SK-N-SH treated with all-trans-retinoic acid at 6 μM for 48 hours (cell line): ENCODE measurements at regions not wholly inside any gene's neighbourhood (a gene's known extent, or its start where the extent isn't known, plus 50 kb on each side); places are given as distances from the start of the nearest gene placed in this dataset.

Source experiments
- ATAC-seq: fragments of 200-7000 bp; cut with Tn5 transposase; 3 replicates; pipeline ENCODE4 v1.9.1; 2020; ENCODE audit warnings: mild to moderate bottlenecking, moderate library complexity
- ARNTL ChIP-seq: fragments of 450-650 bp; formaldehyde crosslinking; IDR thresholded peaks from 2 replicates; pipeline ENCODE4 v1.5.0; 2020; ENCODE audit warnings: low read depth, mild to moderate bottlenecking, moderate library complexity, borderline replicate concordance
- BACH2 ChIP-seq: fragments of 250-450 bp; sonication (Bioruptor Pico); IDR thresholded peaks from 2 replicates; pipeline ENCODE4 v1.9.0; 2021; ENCODE audit warnings: mild to moderate bottlenecking, borderline replicate concordance
- CSDC2 ChIP-seq: fragments of 250-450 bp; sonication (Bioruptor Pico); IDR thresholded peaks from 2 replicates; pipeline ENCODE4 v1.5.0; 2020; ENCODE audit warnings: mild to moderate bottlenecking, moderate library complexity
- ESRRG ChIP-seq: fragments of 250-450 bp; sonication (Bioruptor Pico); IDR thresholded peaks from 2 replicates; pipeline ENCODE4 v1.6.1; 2021; ENCODE audit warnings: mild to moderate bottlenecking
- GLIS3 ChIP-seq: fragments of 250-450 bp; sonication (Bioruptor Pico); IDR thresholded peaks from 2 replicates; pipeline ENCODE4 v1.5.0; 2020; ENCODE audit warnings: mild to moderate bottlenecking, moderate library complexity
- ISL1 ChIP-seq: fragments of 250-450 bp; sonication (Bioruptor Pico); IDR thresholded peaks from 2 replicates; pipeline ENCODE4 v2.1.2; 2022; ENCODE audit warnings: mild to moderate bottlenecking, moderate library complexity
- OSR1 ChIP-seq: fragments of 250-450 bp; sonication (Bioruptor Pico); IDR thresholded peaks from 2 replicates; pipeline ENCODE4 v1.8.0; 2022; ENCODE audit warnings: moderate library complexity, mild to moderate bottlenecking, inconsistent platforms
- PPARA ChIP-seq: fragments of 250-450 bp; sonication (Bioruptor Pico); IDR thresholded peaks from 2 replicates; pipeline ENCODE4 v1.5.0; 2020; ENCODE audit warnings: mild to moderate bottlenecking, borderline replicate concordance
- RARB ChIP-seq: fragments of 250-450 bp; sonication (Bioruptor Pico); IDR thresholded peaks from 2 replicates; pipeline ENCODE4 v1.8.0; 2021; ENCODE audit warnings: mild to moderate bottlenecking, moderate library complexity
- SNAI2 ChIP-seq: fragments of 250-450 bp; sonication (Bioruptor Pico); IDR thresholded peaks from 2 replicates; pipeline ENCODE4 v1.5.0; 2020; ENCODE audit warnings: mild to moderate bottlenecking, moderate library complexity
- TCF4 ChIP-seq: fragments of 250-450 bp; sonication (Bioruptor Pico); IDR thresholded peaks from 2 replicates; pipeline ENCODE4 v1.8.0; 2021; ENCODE audit warnings: mild to moderate bottlenecking, moderate library complexity, borderline replicate concordance
- TOX ChIP-seq: fragments of 250-450 bp; sonication (Bioruptor Pico); IDR thresholded peaks from 2 replicates; pipeline ENCODE4 v1.8.0; 2021; ENCODE audit warnings: mild to moderate bottlenecking, moderate library complexity, borderline replicate concordance
- ZFP3 ChIP-seq: fragments of 250-450 bp; sonication (Bioruptor Pico); IDR thresholded peaks from 2 replicates; pipeline ENCODE4 v1.5.0; 2020; ENCODE audit warnings: mild to moderate bottlenecking, moderate library complexity
- ZFP30 ChIP-seq: fragments of 450-650 bp; formaldehyde crosslinking; IDR thresholded peaks from 2 replicates; pipeline ENCODE4 v1.5.0; 2022; ENCODE audit warnings: mild to moderate bottlenecking, moderate library complexity
- ZNF565 ChIP-seq: fragments of 450-650 bp; formaldehyde crosslinking; conservative IDR thresholded peaks from 2 replicates; pipeline ENCODE4 v1.5.0; 2020; ENCODE audit warnings: low read depth, mild to moderate bottlenecking, moderate library complexity
- ZNF8 ChIP-seq: fragments of 450-650 bp; formaldehyde crosslinking; IDR thresholded peaks from 2 replicates; pipeline ENCODE4 v1.5.0; 2020; ENCODE audit warnings: mild to moderate bottlenecking, moderate library complexity
- TF ChIP-seq, protein P1 (sequence below): fragments of 250-450 bp; sonication (Bioruptor Pico); IDR thresholded peaks from 2 replicates; pipeline ENCODE4 v1.8.0; 2021; ENCODE audit warnings: low read depth, mild to moderate bottlenecking, moderate library complexity, borderline replicate concordance
- TF ChIP-seq, protein P2 (sequence below): fragments of 250-450 bp; sonication (Bioruptor Pico); IDR thresholded peaks from 2 replicates; pipeline ENCODE4 v1.5.1; 2021; ENCODE audit warnings: mild to moderate bottlenecking, moderate library complexity
- TF ChIP-seq, protein P3 (sequence below): fragments of 250-450 bp; sonication (Bioruptor Pico); IDR thresholded peaks from 2 replicates; pipeline ENCODE4 v1.5.1; 2020; ENCODE audit warnings: low read depth, mild to moderate bottlenecking, moderate library complexity
- TF ChIP-seq, protein P4 (sequence below): fragments of 250-450 bp; sonication (Bioruptor Pico); IDR thresholded peaks from 2 replicates; pipeline ENCODE4 v1.5.0; 2020; ENCODE audit warnings: mild to moderate bottlenecking, moderate library complexity
- TF ChIP-seq, protein P5 (sequence below): fragments of 250-450 bp; sonication (Bioruptor Pico); IDR thresholded peaks from 2 replicates; pipeline ENCODE4 v1.8.0; 2020; ENCODE audit warnings: mild to moderate bottlenecking, moderate library complexity, borderline replicate concordance

DNA sequence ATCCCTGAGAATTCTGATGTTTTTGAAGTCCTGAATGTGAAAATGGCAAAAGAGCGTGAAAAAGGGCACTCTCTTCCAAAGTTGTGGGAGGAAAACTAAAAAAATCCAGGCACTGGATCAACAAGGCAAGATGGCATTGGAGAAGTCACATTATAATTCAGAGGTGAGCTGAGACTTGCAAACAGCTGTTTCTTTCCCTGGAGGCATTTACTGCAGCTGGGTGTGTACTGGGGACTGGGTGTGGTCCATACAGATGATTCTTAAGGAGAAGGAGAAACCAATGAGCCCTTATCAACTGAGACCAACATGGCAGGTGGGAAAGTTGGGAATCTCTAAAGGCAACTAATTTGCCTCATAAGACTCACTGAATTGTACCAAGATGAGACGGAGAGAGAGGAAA lies 313.9 kb downstream of the TRIB2 start:
- ATAC-seq, result no peak
- TF ChIP-seq, protein P1, sequence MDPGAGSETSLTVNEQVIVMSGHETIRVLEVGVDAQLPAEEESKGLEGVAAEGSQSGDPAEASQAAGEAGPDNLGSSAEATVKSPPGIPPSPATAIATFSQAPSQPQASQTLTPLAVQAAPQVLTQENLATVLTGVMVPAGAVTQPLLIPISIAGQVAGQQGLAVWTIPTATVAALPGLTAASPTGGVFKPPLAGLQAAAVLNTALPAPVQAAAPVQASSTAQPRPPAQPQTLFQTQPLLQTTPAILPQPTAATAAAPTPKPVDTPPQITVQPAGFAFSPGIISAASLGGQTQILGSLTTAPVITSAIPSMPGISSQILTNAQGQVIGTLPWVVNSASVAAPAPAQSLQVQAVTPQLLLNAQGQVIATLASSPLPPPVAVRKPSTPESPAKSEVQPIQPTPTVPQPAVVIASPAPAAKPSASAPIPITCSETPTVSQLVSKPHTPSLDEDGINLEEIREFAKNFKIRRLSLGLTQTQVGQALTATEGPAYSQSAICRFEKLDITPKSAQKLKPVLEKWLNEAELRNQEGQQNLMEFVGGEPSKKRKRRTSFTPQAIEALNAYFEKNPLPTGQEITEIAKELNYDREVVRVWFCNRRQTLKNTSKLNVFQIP, result no peak
- TF ChIP-seq PPARA (CRISPR knock-in tag) (no peak), ARNTL (CRISPR knock-in tag) (no peak)
- TF ChIP-seq, protein P2, sequence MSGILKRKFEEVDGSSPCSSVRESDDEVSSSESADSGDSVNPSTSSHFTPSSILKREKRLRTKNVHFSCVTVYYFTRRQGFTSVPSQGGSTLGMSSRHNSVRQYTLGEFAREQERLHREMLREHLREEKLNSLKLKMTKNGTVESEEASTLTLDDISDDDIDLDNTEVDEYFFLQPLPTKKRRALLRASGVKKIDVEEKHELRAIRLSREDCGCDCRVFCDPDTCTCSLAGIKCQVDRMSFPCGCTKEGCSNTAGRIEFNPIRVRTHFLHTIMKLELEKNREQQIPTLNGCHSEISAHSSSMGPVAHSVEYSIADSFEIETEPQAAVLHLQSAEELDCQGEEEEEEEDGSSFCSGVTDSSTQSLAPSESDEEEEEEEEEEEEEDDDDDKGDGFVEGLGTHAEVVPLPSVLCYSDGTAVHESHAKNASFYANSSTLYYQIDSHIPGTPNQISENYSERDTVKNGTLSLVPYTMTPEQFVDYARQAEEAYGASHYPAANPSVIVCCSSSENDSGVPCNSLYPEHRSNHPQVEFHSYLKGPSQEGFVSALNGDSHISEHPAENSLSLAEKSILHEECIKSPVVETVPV, result no peak
- TF ChIP-seq, all 23 proteins: peak for 0

DNA sequence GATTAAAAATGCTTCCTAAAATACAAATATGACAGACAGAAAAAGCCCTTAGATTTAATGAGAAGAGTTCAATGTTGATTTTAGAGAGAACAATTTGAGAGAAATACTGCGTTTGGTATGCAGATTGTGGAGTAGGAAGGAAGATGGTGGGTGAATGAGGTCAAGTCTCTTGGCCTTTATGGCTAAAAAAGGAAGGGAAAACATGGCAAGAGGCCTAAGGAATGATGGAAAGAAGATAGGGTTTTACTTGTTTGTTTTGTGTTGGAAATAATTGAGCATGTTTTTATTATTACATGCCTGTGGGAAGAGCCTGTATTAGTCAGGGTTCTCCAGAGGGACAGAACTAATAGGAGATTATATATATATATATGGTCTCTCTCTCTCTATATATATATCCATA lies 318.1 kb downstream of the TRIB2 start:
- TF ChIP-seq RARB (CRISPR knock-in tag) (no peak), OSR1 (no peak)
- TF ChIP-seq, protein P3, sequence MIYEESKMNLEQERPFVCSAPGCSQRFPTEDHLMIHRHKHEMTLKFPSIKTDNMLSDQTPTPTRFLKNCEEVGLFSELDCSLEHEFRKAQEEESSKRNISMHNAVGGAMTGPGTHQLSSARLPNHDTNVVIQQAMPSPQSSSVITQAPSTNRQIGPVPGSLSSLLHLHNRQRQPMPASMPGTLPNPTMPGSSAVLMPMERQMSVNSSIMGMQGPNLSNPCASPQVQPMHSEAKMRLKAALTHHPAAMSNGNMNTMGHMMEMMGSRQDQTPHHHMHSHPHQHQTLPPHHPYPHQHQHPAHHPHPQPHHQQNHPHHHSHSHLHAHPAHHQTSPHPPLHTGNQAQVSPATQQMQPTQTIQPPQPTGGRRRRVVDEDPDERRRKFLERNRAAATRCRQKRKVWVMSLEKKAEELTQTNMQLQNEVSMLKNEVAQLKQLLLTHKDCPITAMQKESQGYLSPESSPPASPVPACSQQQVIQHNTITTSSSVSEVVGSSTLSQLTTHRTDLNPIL (CRISPR knock-in tag), result no peak
- ATAC-seq, result no peak

DNA sequence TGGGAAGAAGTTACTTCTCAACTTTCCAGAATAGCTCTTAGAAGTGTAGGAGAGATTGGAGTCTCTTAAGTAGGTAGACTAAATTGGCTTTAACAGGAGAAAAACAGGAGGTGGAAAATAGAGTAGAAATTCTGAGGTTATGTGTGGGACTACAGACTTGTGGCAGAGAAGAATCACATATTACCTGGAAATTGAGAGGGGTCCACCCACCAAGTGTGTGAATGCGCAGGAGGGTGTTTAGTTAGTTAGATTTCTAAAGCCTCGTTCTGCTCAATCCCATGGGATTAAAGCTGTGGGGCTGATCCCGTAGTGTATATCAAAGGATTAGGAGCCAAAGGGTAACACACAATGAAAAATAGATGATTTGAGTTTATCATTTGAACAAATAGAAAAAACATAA lies 319.1 kb downstream of the TRIB2 start:
- TF ChIP-seq GLIS3 (CRISPR knock-in tag) (no peak), OSR1 (no peak), TCF4 (CRISPR knock-in tag) (no peak), BACH2 (CRISPR knock-in tag) (no peak), ZFP3 (CRISPR knock-in tag) (no peak), ARNTL (CRISPR knock-in tag) (no peak), CSDC2 (CRISPR knock-in tag) (no peak)
- TF ChIP-seq, protein P1, result no peak
- TF ChIP-seq, protein P4, sequence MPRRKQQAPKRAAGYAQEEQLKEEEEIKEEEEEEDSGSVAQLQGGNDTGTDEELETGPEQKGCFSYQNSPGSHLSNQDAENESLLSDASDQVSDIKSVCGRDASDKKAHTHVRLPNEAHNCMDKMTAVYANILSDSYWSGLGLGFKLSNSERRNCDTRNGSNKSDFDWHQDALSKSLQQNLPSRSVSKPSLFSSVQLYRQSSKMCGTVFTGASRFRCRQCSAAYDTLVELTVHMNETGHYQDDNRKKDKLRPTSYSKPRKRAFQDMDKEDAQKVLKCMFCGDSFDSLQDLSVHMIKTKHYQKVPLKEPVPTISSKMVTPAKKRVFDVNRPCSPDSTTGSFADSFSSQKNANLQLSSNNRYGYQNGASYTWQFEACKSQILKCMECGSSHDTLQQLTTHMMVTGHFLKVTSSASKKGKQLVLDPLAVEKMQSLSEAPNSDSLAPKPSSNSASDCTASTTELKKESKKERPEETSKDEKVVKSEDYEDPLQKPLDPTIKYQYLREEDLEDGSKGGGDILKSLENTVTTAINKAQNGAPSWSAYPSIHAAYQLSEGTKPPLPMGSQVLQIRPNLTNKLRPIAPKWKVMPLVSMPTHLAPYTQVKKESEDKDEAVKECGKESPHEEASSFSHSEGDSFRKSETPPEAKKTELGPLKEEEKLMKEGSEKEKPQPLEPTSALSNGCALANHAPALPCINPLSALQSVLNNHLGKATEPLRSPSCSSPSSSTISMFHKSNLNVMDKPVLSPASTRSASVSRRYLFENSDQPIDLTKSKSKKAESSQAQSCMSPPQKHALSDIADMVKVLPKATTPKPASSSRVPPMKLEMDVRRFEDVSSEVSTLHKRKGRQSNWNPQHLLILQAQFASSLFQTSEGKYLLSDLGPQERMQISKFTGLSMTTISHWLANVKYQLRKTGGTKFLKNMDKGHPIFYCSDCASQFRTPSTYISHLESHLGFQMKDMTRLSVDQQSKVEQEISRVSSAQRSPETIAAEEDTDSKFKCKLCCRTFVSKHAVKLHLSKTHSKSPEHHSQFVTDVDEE (CRISPR knock-in tag), result no peak
- TF ChIP-seq, protein P3 (CRISPR knock-in tag), result no peak
- ATAC-seq, result no peak

DNA sequence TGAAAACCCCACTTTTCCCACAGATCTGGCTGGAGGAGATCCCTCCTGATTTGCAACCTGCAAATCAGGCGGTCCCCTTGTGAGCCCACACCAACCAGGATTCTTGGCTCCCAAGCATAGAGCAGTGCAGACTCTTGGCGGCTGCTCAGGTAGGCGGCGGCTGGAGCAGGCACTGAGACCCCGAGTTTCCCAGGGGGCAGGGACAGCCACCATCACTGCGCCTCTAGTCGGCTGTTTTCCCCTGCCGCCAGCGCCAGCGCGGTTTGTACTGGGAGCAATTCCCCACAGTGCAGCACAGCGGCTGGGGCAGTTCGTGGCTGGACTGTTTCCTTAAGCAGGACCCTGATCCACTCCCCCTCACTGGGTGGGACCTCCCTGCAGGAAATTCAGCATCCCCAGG lies 323.3 kb downstream of the TRIB2 start:
- ATAC-seq, result no peak
- no peak for TF ChIP-seq OSR1
- TF ChIP-seq TOX (CRISPR knock-in tag), result no peak
- no peak for TF ChIP-seq RARB (CRISPR knock-in tag)
- no peak for TF ChIP-seq ZFP30 (CRISPR knock-in tag)
- TF ChIP-seq CSDC2 (CRISPR knock-in tag), result no peak
- no peak for TF ChIP-seq ZNF8 (CRISPR knock-in tag)
- no peak for TF ChIP-seq ESRRG (CRISPR knock-in tag)
- TF ChIP-seq ISL1 (CRISPR knock-in tag), result no peak
- TF ChIP-seq, protein P3 (CRISPR knock-in tag), result no peak
- TF ChIP-seq, protein P5, sequence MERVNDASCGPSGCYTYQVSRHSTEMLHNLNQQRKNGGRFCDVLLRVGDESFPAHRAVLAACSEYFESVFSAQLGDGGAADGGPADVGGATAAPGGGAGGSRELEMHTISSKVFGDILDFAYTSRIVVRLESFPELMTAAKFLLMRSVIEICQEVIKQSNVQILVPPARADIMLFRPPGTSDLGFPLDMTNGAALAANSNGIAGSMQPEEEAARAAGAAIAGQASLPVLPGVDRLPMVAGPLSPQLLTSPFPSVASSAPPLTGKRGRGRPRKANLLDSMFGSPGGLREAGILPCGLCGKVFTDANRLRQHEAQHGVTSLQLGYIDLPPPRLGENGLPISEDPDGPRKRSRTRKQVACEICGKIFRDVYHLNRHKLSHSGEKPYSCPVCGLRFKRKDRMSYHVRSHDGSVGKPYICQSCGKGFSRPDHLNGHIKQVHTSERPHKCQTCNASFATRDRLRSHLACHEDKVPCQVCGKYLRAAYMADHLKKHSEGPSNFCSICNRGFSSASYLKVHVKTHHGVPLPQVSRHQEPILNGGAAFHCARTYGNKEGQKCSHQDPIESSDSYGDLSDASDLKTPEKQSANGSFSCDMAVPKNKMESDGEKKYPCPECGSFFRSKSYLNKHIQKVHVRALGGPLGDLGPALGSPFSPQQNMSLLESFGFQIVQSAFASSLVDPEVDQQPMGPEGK (CRISPR knock-in tag), result no peak
- no peak for TF ChIP-seq SNAI2 (CRISPR knock-in tag)
- TF ChIP-seq ZNF565 (CRISPR knock-in tag), result no peak
- TF ChIP-seq, protein P2, result no peak
- no peak for TF ChIP-seq TCF4 (CRISPR knock-in tag)
- no peak for TF ChIP-seq GLIS3 (CRISPR knock-in tag)
